HT-29 (cell line): ENCODE measurements at regions not wholly inside any gene's neighbourhood (a gene's known extent, or its start where the extent isn't known, plus 50 kb on each side); places are given as distances from the start of the nearest gene placed in this dataset.
A peak's percentile ranks its signal among the peaks of the same experiment; 100 is the strongest.
"Not testable (repeated sequence)": the region's sequence is repeated elsewhere in the genome, so short reads cannot be mapped to it uniquely, and the experiment has no call there.

Experiments used
- DNase-seq: peaks from one replicate; pipeline ENCODE4 v3.0.0-alpha.2; 2015; ENCODE audit warnings: low spot score

DNA sequence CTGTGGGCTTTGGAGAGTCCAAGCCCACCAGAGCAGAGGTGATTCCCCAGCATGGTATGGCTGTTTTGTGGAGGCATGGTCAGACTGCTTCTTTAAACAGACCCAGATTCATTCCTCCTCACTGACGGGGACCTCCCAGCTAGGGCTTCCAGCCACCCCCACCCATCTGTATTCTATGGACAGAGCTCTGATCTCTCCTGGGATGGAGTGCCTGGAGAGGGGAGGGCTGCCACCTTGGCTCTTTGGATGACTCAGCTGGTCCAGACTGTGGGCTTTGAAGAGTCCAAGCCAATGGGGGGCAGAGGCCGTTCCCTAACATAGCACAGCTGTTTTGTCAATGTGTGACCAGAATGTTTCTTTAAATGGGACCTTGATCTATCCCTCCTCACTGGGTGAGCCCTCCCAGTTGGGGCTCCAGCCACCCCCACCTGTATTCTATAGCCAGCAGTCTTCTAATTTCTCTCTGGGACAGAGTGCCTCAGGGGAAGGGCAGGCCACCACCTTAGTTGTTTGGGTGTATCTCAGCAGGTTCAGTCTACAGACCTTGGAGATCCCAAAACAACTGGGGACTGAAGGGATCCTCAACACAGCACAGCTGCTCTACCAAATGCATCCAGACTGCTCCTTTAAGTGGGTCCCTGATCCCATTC lies 122.0 kb upstream of the OSTN start:
- DNase-seq, result no peak

- DNase-seq, result no peak
Observed at GRCh38 chr3:191074511-191074910, 124.5 kb upstream of the OSTN start.

DNA sequence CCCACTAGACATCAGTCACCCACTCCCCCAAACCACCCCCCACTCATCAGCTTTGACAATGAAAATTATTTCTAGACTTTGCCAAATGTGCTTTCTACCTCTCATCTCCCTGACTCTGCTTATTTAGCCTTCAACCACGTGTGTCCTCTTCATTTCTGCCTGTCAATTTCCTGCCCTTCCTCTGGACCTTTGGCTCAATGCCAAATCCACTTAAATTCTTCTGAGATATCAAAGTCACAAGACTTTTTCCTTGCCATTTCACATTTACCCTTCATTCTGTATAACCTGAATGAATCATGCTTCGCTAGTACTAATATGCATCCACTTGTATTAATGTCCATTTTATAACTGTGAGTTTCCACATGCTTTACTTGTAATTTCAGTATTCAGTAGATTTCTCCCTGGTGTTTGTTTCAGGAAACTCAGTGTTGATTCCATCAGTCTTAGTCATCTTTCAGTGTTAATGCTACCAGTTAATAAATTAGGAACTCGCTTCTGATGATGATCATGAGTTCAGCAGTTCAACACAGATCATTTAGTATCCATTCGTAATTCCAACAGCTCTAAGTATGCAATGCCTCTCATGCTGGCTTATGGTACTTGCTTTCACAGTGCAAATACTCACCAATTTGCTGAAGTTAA lies 128.2 kb upstream of the OSTN start:
- no peak for DNase-seq

GRCh38 chr3:191070201-191070600 lies 128.8 kb upstream of the OSTN start:
- DNase-seq, result no peak

DNA sequence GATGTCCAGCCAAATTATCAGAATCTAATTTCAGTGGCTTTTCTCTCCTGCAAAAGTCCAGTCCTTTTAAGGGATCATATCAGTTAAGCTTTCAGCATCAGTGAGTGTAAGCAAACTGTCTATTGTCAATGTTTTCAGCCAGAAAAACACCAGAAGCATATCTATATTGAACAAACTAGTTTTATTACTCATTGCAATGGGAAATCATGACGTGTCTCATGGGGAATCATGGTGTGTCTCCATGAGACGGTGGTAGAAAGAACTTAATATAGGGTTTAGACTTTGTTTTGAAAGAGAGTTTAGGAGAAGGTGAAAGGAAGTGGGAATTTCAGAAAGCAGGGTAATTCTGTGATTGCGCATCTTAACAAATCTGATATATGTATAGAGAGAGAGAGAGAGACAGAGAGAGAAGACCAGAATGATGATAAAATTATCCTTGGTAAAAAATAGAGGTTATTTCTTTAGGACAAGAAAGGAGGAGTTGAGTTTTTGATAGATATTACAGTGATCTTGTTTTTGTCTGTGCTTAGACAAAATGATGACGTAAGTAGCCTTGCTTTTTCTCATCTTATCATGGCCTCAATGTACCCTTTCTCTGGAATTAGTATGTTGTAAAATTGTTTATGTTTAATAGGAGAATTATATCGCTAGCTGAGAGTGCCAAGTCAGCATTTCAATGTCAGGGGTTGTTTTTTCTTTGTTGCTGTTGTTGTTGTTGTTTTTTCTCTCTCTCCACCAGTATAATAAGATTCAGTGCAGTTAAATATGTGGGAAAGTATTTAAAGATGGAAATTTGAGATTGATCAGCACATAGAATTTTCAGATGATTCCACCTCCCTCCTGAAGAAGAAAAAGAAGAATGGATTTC lies 129.9 kb upstream of the OSTN start:
- DNase-seq, result no peak

GRCh38 chr3:191066669-191067068 lies 132.4 kb upstream of the OSTN start:
- no peak for DNase-seq

DNA sequence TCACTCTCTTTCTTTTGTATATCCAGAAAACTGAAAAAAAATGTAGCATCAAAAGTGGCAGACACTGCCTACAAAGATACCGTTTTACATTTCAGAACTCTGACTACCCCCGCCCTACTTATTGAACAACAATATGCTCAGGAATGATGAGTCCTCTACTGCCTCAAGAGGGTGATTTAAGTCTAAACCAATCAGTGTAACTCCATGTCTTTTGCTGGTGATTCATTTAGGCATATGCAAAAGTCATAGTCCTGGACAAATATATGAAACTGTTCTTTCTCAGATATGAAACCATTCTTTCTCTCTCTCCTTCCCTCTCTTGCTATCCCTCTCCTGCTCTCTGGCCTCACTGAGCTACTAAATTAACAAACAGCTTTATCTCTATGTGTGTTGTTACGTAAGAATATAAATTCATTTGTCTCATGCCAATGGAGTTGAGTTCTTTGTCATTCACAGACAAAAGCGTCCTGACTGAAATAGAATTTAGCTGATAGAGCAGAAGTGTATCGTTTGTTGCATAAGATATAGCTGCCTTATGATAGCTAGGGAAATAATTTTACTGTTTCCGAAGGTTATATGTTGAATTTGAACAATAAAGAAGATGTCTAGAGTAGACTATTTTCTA lies 133.7 kb upstream of the OSTN start:
- no peak for DNase-seq

GRCh38 chr3:191051037-191051436 lies 148.0 kb upstream of the OSTN start:
- peak; percentile 58 for DNase-seq

DNA sequence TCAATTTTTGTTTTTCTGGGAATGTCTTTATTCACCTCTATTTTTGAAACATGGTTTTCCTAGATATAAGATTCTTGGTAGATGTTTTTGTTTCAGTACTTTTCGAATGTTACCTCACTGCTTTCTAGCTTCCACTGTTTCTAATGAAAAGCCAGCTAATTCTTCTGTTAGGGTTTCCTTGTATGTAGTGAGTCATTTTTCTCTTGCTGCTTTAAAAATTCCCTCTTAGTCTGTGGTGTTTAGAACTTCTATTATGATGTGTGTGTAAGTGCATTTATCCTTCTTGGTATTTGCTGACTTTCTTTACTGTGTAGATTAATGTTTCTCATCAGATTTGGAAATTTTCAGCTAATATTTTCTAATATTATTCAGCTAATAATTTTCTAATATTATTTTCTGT lies 151.1 kb upstream of the OSTN start:
- no peak for DNase-seq

DNA sequence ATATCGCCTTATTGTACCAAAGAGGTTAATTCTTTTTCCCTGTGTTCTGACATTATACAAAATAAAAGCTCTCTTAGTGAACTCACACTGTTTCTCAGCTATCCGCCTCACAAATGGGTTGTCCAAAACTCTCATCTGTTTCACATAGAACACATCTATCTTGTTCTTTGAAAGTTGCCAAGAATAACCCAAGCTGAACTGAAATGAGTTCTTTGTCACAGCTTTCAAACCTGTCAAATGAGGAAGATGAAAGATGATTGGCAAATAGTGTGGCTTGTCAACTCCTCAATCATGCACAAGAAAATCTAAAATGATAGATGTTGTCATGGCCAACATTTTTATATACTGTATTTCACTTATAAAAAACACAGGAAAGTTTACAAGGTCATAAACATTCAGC lies 168.1 kb upstream of the OSTN start:
- no peak for DNase-seq

- no peak for DNase-seq
Observed at GRCh38 chr3:191030491-191030890, 168.0 kb upstream of the GMNC start.

GRCh38 chr3:191026746-191027145 lies 164.3 kb upstream of the GMNC start:
- DNase-seq, result no peak

DNA sequence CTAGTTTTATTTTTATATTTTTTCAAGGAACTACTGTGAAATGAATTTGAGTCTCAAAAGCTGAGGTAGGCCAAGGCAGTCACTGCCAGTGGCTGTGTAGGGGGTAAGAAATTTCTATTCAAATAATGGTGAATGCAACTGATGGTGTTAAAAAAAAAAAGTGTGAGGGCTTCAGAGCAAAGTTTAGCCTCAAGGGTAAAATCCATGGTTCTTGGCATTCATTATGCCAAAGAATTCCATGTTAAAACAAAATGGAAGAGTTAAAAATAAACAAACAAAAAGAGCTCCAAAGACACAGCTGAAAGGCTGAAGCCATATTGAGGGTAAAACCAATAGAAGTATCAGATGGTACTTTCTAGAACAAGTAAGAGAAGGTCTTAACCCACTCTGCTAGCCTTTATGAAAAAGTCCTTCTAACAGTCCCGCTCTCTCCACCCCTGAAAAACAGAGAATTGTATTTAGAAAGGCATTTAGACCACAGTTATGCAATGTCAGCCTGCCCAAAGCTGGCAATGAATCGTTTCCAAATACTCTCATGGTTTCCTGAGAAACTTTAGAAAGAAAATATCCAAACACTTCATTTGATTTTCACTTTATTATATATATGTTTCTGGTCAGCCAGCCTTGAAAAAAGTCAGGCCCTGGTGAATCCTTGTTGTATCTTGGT lies 158.4 kb upstream of the GMNC start:
- DNase-seq, result no peak

DNA sequence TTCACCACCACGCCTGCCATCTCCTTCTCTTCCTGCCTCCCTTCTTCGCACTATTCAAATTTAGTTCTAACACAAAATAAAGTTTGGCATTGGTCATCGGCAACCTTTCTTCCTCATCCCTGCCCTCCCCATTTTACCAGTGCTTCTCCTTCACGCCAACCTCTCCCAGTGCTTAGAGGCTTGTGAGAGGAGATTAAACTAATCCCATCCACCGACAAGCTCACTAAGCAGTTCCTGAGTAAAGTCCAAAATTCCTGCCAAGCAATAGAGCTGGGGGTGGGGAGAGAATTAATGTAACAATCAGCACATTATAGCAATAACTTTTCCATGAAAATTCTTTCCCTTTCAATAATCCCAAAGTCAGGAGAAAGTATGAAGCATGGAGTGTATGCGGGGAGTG lies 157.4 kb upstream of the GMNC start:
- DNase-seq, result no peak

GRCh38 chr3:191015960-191016359 lies 153.5 kb upstream of the GMNC start:
- not testable (repeated sequence) for DNase-seq

DNA sequence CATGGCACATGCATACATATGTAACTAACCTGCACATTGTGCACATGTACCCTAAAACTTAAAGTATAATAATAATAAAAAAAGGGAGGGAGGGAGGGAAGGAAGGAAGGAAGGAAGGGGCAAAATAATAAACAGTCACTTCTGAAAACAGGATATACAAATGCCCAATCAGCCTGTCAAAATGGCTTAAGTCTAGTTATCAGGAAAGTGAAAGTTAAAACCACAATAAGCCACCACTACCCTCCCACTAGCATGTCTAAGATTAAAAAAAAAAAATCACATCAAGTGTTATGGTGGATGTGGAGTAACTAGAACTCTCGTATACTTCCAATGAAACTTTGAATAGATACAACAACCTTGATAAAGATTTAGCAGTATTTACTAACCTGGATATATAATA lies 145.6 kb upstream of the GMNC start:
- no peak for DNase-seq

GRCh38 chr3:191005790-191006189 lies 143.3 kb upstream of the GMNC start:
- no peak for DNase-seq

GRCh38 chr3:191003742-191004141 lies 141.2 kb upstream of the GMNC start:
- DNase-seq, result no peak

DNA sequence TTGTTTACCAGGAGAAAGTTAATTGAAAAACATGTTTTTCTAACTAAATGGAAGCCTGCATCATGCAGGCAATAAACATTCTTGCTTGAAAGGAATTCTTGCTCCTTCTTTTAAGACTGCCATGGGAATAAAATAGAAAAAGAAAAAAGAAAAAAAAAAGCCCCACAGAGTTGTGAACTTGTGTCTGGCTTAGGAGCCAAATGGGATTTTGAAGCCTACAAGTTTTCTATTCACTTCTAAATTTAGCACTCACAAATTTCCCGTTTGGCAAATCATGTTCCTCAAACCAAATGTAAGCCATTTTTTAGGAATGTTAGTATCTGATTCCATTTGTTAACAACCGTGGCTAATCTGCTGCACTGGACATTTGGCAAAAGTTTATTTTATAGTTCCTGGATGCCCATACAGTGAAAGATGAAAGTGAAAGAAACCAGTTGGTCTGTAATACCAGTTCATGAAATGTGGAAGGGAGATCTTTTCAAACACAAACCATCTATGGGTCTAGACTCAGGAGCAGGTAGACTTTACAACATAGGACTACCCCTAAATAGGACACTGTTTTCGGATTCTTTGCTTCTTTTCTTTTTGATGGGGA lies 133.8 kb upstream of the GMNC start:
- no peak for DNase-seq

GRCh38 chr3:190995156-190995555 lies 132.7 kb upstream of the GMNC start:
- no peak for DNase-seq

- DNase-seq, result no peak
Observed at GRCh38 chr3:190990898-190991297, 128.4 kb upstream of the GMNC start.
